ENCODE measurements at regions not wholly inside any gene's neighbourhood (a gene's known extent, or its start where the extent isn't known, plus 50 kb on each side); places are given as distances from the start of the nearest gene placed in this dataset.

DNA sequence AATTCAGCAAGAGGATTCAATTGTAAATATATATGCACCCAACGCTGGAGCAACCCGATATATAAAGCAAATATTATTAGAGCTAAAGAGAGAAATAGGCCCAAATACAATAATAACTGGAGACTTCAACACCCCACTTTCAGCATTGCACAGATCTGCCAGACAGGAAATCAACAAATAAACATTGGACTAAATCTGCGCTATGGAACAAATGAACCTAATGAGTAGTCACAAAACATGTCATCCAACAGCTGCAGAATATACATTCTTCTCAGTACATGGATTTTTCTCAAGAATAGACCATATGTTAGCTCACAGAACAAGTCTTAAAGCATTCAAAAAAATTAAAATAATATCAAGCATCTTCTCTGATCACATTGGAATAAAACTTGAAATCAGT is 86.1 kb upstream of the SLC1A1 start:
- Histone ChIP-seq H4K91ac (ENCODE audit: insufficient read depth, low read depth, low read length) (no peak overlapping the region), H3K14ac (replicated peaks; ENCODE audit: low read depth, low read length) (no peak overlapping the region), H3K4me3 (ENCODE audit: insufficient read depth, low read depth, low read length) (no peak overlapping the region), H3K18ac (ENCODE audit: low read depth, low read length) (no peak overlapping the region), H3K9me3 (ENCODE audit: control insufficient read depth, insufficient read depth, low read length) (peaks cover 2% of the 10 kb centered on the region; the same call in 1 of the 2 replicates), H3K23ac (ENCODE audit: low read depth, low read length) (no peak overlapping the region), H2BK15ac (ENCODE audit: low read depth, low read length) (no peak overlapping the region), H3K4me1 (ENCODE audit: control insufficient read depth, insufficient read depth, low read length) (no peaks in the 10 kb centered on the region), H2BK120ac (ENCODE audit: low read depth, low read length) (no peak overlapping the region), H3K9ac (ENCODE audit: low read depth, low read length) (no peak overlapping the region), H2AK9ac (replicated peaks; ENCODE audit: low read depth, low read length, poor library complexity) (no peak overlapping the region), H2BK20ac (ENCODE audit: low read depth, low read length) (no peak overlapping the region), H3K9me1 (ENCODE audit: insufficient read depth, low read length) (no peaks in the 10 kb centered on the region), H4K20me1 (ENCODE audit: insufficient read depth, low read length) (no peaks in the 10 kb centered on the region), H3K56ac (ENCODE audit: extremely low read depth, insufficient read depth, low read length) (no peak overlapping the region), H2BK5ac (ENCODE audit: low read depth, low read length, poor library complexity, severe bottlenecking) (no peak overlapping the region), H3K36me3 (ENCODE audit: control insufficient read depth, insufficient read depth, low read length) (no peaks in the 10 kb centered on the region), H2AK5ac (ENCODE audit: low read depth, low read length) (no peak overlapping the region), H3K27me3 (ENCODE audit: control insufficient read depth, insufficient read depth, low read length) (no peaks in the 10 kb centered on the region), H4K8ac (ENCODE audit: low read depth in 2 of 2, low read length in 2 of 2) (no peak overlapping the region), H2AFZ (replicated peaks; ENCODE audit: low read length, poor library complexity) (no peak overlapping the region), H3K27ac (ENCODE audit: insufficient read depth, low read length) (no peak overlapping the region), H3K4me2 (ENCODE audit: low read depth, low read length) (no peak overlapping the region), H4K5ac (ENCODE audit: low read depth, low read length) (no peak overlapping the region), H3K79me1 (ENCODE audit: low read depth in 1 of 2, low read length in 2 of 2) (no peaks in the 10 kb centered on the region), H3K4ac (ENCODE audit: low read depth, low read length) (no peak overlapping the region)
- no peak for ATAC-seq (ENCODE audit: low read depth)
- DNase-seq = no peak
- ChIA-PET POLR2A (ENCODE audit: unreplicated experiment) (no interaction called here), CTCF (interaction anchor here (0.6 kb wide), 1 partner anchor 67 kb away, joined by 4 read pairs; no protein-coding TSS in a partner anchor)
- TF ChIP-seq POLR2A (IDR thresholded peaks at IDR 0.05; ENCODE audit: low read depth, low read length) = no peak
- no peak for TF ChIP-seq FOS (IDR thresholded peaks at IDR 0.05; ENCODE audit: low read depth, low read length)
- TF ChIP-seq, protein P1, sequence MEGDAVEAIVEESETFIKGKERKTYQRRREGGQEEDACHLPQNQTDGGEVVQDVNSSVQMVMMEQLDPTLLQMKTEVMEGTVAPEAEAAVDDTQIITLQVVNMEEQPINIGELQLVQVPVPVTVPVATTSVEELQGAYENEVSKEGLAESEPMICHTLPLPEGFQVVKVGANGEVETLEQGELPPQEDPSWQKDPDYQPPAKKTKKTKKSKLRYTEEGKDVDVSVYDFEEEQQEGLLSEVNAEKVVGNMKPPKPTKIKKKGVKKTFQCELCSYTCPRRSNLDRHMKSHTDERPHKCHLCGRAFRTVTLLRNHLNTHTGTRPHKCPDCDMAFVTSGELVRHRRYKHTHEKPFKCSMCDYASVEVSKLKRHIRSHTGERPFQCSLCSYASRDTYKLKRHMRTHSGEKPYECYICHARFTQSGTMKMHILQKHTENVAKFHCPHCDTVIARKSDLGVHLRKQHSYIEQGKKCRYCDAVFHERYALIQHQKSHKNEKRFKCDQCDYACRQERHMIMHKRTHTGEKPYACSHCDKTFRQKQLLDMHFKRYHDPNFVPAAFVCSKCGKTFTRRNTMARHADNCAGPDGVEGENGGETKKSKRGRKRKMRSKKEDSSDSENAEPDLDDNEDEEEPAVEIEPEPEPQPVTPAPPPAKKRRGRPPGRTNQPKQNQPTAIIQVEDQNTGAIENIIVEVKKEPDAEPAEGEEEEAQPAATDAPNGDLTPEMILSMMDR (conservative IDR thresholded peaks at IDR 0.05; ENCODE audit: low read depth, low read length) = no peak
- no peak for TF ChIP-seq SMC3 (IDR thresholded peaks at IDR 0.05; ENCODE audit: low read depth, low read length)
- no peak for TF ChIP-seq MXI1 (IDR thresholded peaks at IDR 0.05; ENCODE audit: borderline replicate concordance, low read depth, low read length)
- TF ChIP-seq, protein P2, sequence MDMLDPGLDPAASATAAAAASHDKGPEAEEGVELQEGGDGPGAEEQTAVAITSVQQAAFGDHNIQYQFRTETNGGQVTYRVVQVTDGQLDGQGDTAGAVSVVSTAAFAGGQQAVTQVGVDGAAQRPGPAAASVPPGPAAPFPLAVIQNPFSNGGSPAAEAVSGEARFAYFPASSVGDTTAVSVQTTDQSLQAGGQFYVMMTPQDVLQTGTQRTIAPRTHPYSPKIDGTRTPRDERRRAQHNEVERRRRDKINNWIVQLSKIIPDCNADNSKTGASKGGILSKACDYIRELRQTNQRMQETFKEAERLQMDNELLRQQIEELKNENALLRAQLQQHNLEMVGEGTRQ (IDR thresholded peaks at IDR 0.05; ENCODE audit: low read depth, low read length) = no peak
- TF ChIP-seq CHD1 (IDR thresholded peaks at IDR 0.05; ENCODE audit: low read depth, low read length) = no peak
- TF ChIP-seq BHLHE40 (IDR thresholded peaks at IDR 0.05; ENCODE audit: low read depth, low read length) = no peak
- intact Hi-C loops (cut with micrococcal nuclease) = no loop called here
- in situ Hi-C loops (cut with MboI; ENCODE audit: low sequenced_read_pairs) = no loop called here
- no CpG with 5 or more reads among the region's 3 CpGs for WGBS, 2 experiments (ENCODE audit: extremely low coverage in 2 of 2, insufficient read length in 1 of 2)
- BruUV-seq (replicated peaks) = no TSS peak
- dilution Hi-C loops (cut with HindIII; ENCODE audit: low sequenced_read_pairs, unreplicated experiment) = no loop called here

Measured in IMR-90 (cell line).